ENCODE measurements at regions not wholly inside any gene's neighbourhood (a gene's known extent, or its start where the extent isn't known, plus 50 kb on each side); places are given as distances from the start of the nearest gene placed in this dataset.

GRCh38 chr6:121612927-121613326, 177.5 kb downstream of the GJA1 start:
- intact Hi-C loops (cut with DNase I) = no loop called here
- no peaks in the 10 kb centered on the region for H3K27me3 ChIP-seq
- H3K36me3 ChIP-seq = no peaks in the 10 kb centered on the region
- no peaks in the 10 kb centered on the region for H3K9me3 ChIP-seq
- no peak overlapping the region for H3K27ac ChIP-seq
- TF ChIP-seq POLR2AphosphoS5 (IDR thresholded peaks at IDR 0.05; ENCODE audit: insufficient read depth in 1 of 2, low read depth in 1 of 2) = peak in 1 of 2 donors; percentile 79
- no peak for TF ChIP-seq CTCF (IDR thresholded peaks at IDR 0.05)
- peaks cover 9% of the 10 kb centered on the region for H3K4me1 ChIP-seq
- DNase-seq (ENCODE audit: extremely low spot score in 2 of 2) = no peak
- no peak overlapping the region for H3K4me3 ChIP-seq

- Histone ChIP-seq H3K9me3 (no peaks in the 10 kb centered on the region), H3K27me3 (no peaks in the 10 kb centered on the region), H3K36me3 (no peaks in the 10 kb centered on the region), H3K4me3 (no peak overlapping the region), H3K27ac (no peak overlapping the region), H3K4me1 (no peaks in the 10 kb centered on the region)
- no peak for DNase-seq (ENCODE audit: extremely low spot score in 2 of 2)
- intact Hi-C loops (cut with DNase I) = no loop called here
- TF ChIP-seq POLR2AphosphoS5 (IDR thresholded peaks at IDR 0.05; ENCODE audit: insufficient read depth in 1 of 2, low read depth in 1 of 2) (no peak), CTCF (IDR thresholded peaks at IDR 0.05) (no peak), POLR2A (IDR thresholded peaks at IDR 0.05) (no peak)
These were observed 178.7 kb downstream of the GJA1 start for GRCh38 chr6:121614115-121614514.

- Histone ChIP-seq H3K27me3 (no peaks in the 10 kb centered on the region), H3K9me3 (no peaks in the 10 kb centered on the region), H3K4me3 (no peak overlapping the region), H3K27ac (no peak overlapping the region), H3K4me1 (no peaks in the 10 kb centered on the region), H3K36me3 (no peaks in the 10 kb centered on the region)
- no peak for TF ChIP-seq CTCF (IDR thresholded peaks at IDR 0.05)
- no peak for DNase-seq (ENCODE audit: extremely low spot score in 2 of 2)
- intact Hi-C loops (cut with DNase I) = no loop called here
These were observed 180.0 kb downstream of the GJA1 start for GRCh38 chr6:121615493-121615892.

DNA sequence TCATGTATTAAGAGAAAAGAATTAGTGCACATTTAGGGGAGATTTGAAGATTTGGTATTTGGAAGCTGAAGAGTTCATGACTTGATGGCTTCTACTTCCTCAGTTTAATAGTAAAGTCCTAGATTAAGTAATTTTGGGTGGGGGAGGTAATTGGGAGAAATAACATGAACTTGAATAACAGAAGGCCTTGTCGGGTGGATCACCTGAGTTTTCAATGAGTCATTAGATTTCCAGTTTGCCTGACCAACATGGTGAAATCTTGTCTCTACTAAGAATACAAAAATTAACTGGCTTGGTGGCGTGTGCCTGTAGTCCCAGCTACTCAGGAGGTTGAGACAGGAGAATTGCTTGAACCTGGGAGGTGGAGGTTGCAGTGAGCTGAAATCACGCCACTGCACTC, 181.0 kb downstream of the GJA1 start:
- intact Hi-C loops (cut with DNase I) = no loop called here
- H3K4me1 ChIP-seq = no peaks in the 10 kb centered on the region
- H3K9me3 ChIP-seq = no peaks in the 10 kb centered on the region
- H3K4me3 ChIP-seq = no peak overlapping the region
- DNase-seq (ENCODE audit: extremely low spot score in 2 of 2) = no peak
- TF ChIP-seq POLR2A (IDR thresholded peaks at IDR 0.05) = no peak
- no peak for TF ChIP-seq POLR2AphosphoS5 (IDR thresholded peaks at IDR 0.05; ENCODE audit: insufficient read depth in 1 of 2, low read depth in 1 of 2)
- TF ChIP-seq CTCF (IDR thresholded peaks at IDR 0.05) = no peak
- H3K27ac ChIP-seq = no peak overlapping the region
- no peaks in the 10 kb centered on the region for H3K27me3 ChIP-seq
- no peaks in the 10 kb centered on the region for H3K36me3 ChIP-seq

DNA sequence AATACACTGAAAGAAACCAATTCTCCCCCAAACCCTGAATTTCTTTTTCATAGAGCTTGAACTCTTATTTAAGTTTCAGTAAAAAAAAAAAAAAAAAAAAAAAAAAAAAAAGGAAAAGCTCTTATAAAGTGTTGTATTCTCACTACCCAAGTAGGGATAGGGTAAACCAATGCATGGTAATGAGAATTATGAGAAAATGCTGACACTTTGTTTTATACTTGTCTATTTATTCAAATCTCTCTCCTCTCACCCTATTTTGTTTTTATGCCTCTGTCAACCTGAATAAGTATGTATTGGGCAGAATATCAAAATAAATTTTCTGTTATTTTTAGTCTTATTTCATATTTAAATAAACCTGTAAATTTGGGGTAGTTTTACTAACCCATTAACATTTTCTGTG, 181.9 kb downstream of the GJA1 start:
- TF ChIP-seq POLR2AphosphoS5 (IDR thresholded peaks at IDR 0.05; ENCODE audit: insufficient read depth in 1 of 2, low read depth in 1 of 2) (no peak), CTCF (IDR thresholded peaks at IDR 0.05) (no peak), POLR2A (IDR thresholded peaks at IDR 0.05) (no peak)
- H3K27me3 ChIP-seq = no peaks in the 10 kb centered on the region
- no peaks in the 10 kb centered on the region for H3K36me3 ChIP-seq
- intact Hi-C loops (cut with DNase I) = no loop called here
- DNase-seq (ENCODE audit: extremely low spot score in 2 of 2) = no peak
- H3K4me1 ChIP-seq = no peaks in the 10 kb centered on the region
- no peaks in the 10 kb centered on the region for H3K9me3 ChIP-seq
- no peak overlapping the region for H3K4me3 ChIP-seq
- no peak overlapping the region for H3K27ac ChIP-seq

Data from vagina (tissue), 2 donors.